ENCODE measurements at regions not wholly inside any gene's neighbourhood (a gene's known extent, or its start where the extent isn't known, plus 50 kb on each side); places are given as distances from the start of the nearest gene placed in this dataset.

GRCh38 chr2:175568109-175568730 is 386.7 kb upstream of the ATP5MC3 start:
- no peak for DNase-seq (ENCODE audit: low read depth)

- no peak for DNase-seq (ENCODE audit: low read depth)
These were observed 386.0 kb upstream of the ATP5MC3 start for GRCh38 chr2:175567435-175568061.

GRCh38 chr2:175560521-175561169 is 379.1 kb upstream of the ATP5MC3 start:
- DNase-seq (ENCODE audit: low read depth), result no peak

GRCh38 chr2:175559613-175560012 is 378.1 kb upstream of the ATP5MC3 start:
- DNase-seq (ENCODE audit: low read depth), result no peak

GRCh38 chr2:175557810-175558377 is 376.4 kb upstream of the ATP5MC3 start:
- DNase-seq (ENCODE audit: low read depth), result no peak

GRCh38 chr2:175553910-175554309 is 372.4 kb upstream of the ATP5MC3 start:
- DNase-seq (ENCODE audit: low read depth), result no peak

- DNase-seq (ENCODE audit: low read depth), result no peak
These were observed 371.4 kb upstream of the ATP5MC3 start for GRCh38 chr2:175552902-175553301.

GRCh38 chr2:175540421-175540820 is 358.9 kb upstream of the ATP5MC3 start:
- DNase-seq (ENCODE audit: low read depth), result no peak

- DNase-seq (ENCODE audit: low read depth), result no peak
These were observed 357.6 kb upstream of the ATP5MC3 start for GRCh38 chr2:175539122-175539521.

- no peak for DNase-seq (ENCODE audit: low read depth)
These were observed 354.5 kb upstream of the ATP5MC3 start for GRCh38 chr2:175536059-175536458.

- DNase-seq (ENCODE audit: low read depth), result no peak
These were observed 354.1 kb upstream of the ATP5MC3 start for GRCh38 chr2:175535631-175536030.

GRCh38 chr2:175525975-175526374 is 344.5 kb upstream of the ATP5MC3 start:
- DNase-seq (ENCODE audit: low read depth), result no peak

GRCh38 chr2:175523001-175523400 is 341.5 kb upstream of the ATP5MC3 start:
- DNase-seq (ENCODE audit: low read depth), result no peak

- DNase-seq (ENCODE audit: low read depth), result no peak
These were observed 336.7 kb upstream of the ATP5MC3 start for GRCh38 chr2:175518206-175518605.

- no peak for DNase-seq (ENCODE audit: low read depth)
These were observed 335.0 kb upstream of the ATP5MC3 start for GRCh38 chr2:175516555-175516954.

- DNase-seq (ENCODE audit: low read depth), result no peak
These were observed 318.7 kb upstream of the ATP5MC3 start for GRCh38 chr2:175500255-175500654.

GRCh38 chr2:175490360-175490791 is 308.9 kb upstream of the ATP5MC3 start:
- no peak for DNase-seq (ENCODE audit: low read depth)

- no peak for DNase-seq (ENCODE audit: low read depth)
These were observed 296.7 kb upstream of the ATP5MC3 start for GRCh38 chr2:175478096-175478768.

- DNase-seq (ENCODE audit: low read depth), result no peak
These were observed 295.4 kb upstream of the ATP5MC3 start for GRCh38 chr2:175476948-175477347.

GRCh38 chr2:175476374-175476773 is 294.9 kb upstream of the ATP5MC3 start:
- no peak for DNase-seq (ENCODE audit: low read depth)

- DNase-seq (ENCODE audit: low read depth), result no peak
These were observed 293.6 kb upstream of the ATP5MC3 start for GRCh38 chr2:175475130-175475529.

GRCh38 chr2:175468431-175469098 is 287.1 kb upstream of the ATP5MC3 start:
- no peak for DNase-seq (ENCODE audit: low read depth)

Data from forelimb muscle (tissue), 1 donor.